A549 (cell line): ENCODE measurements at regions not wholly inside any gene's neighbourhood (a gene's known extent, or its start where the extent isn't known, plus 50 kb on each side); places are given as distances from the start of the nearest gene placed in this dataset.

ENCODE experiments used
- ATAC-seq, 2 experiments: fragments of 200-7000 bp in 1 of 2; fragments of >200 bp in 1 of 2; cut with Nextera tagmentation in 1 of 2; cut with Tn5 transposase in 1 of 2; 3 replicates each; pipeline versions ENCODE4 v1.8.0 to v1.9.1; 2018 to 2020; ENCODE audit warnings: mild to moderate bottlenecking in 1 of 2, moderate library complexity in 1 of 2
- CTCF ChIA-PET: fragments of 300-600 bp; sonication (Branson Sonifier 250); formaldehyde crosslinking; extraction: SDS; loops from one replicate; lab custom pipeline; 2021; ENCODE audit warnings: antibody characterized with exemption, inconsistent platforms; lab: Yijun Ruan, JAX
- POLR2A ChIA-PET: fragments of 350-600 bp; formaldehyde crosslinking; extraction: SDS; loops from one replicate; lab custom pipeline; 2021; ENCODE audit warnings: antibody characterized with exemption, inconsistent platforms; lab: Yijun Ruan, JAX
- DNase-seq, 2 experiments: peaks; one replicate each; pipeline versions ENCODE4 v3.0.0 to v3.0.0-alpha.2; 2011 to 2016; ENCODE audit warnings: low read depth in 1 of 2, low spot score in 1 of 2
- FAIRE-seq: peaks from 2 replicates; lab custom pipeline; 2011; peaks lifted over from hg19 to GRCh38; lab: Jason Lieb, UNC
- H3K27ac ChIP-seq, 2 experiments: fragments of >200 bp; sonication (Bioruptor Twin); formaldehyde crosslinking; 3 replicates each; pipeline ENCODE4 v1.5.1; 2016 to 2017
- H3K4me1 ChIP-seq: fragments of >200 bp; sonication (Bioruptor Twin); formaldehyde crosslinking; 3 replicates; pipeline ENCODE4 v1.6.1; 2016
- H3K4me2 ChIP-seq: fragments of >200 bp; sonication (Bioruptor Twin); formaldehyde crosslinking; 3 replicates; pipeline ENCODE4 v1.6.1; 2016
- H3K4me3 ChIP-seq: fragments of >200 bp; sonication (Bioruptor Twin); formaldehyde crosslinking; 3 replicates; pipeline ENCODE4 v1.5.1; 2016
- H3K9me3 ChIP-seq: fragments of >200 bp; sonication (Bioruptor Twin); formaldehyde crosslinking; 3 replicates; pipeline ENCODE4 v1.6.1; 2016
- ATOH8 ChIP-seq: fragments of 250-450 bp; sonication (Bioruptor Pico); IDR thresholded peaks from 2 replicates; pipeline ENCODE4 v1.5.0; 2020; ENCODE audit warnings: low read depth, mild to moderate bottlenecking, moderate library complexity
- BCL3 ChIP-seq: fragments of >200 bp; sonication (Bioruptor Twin); formaldehyde crosslinking; IDR thresholded peaks from 3 replicates; pipeline ENCODE4 v1.6.1; 2016
- CBX2 ChIP-seq: fragments of 200-600 bp; sonication (generic); IDR thresholded peaks from 2 replicates; pipeline ENCODE4 v1.6.1; 2016; ENCODE audit warnings: low read depth, mild to moderate bottlenecking, borderline replicate concordance
- CHD2 ChIP-seq: fragments of 150-350 bp; IDR thresholded peaks from 2 replicates; pipeline ENCODE4 v1.6.1; 2014; ENCODE audit warnings: low read length; ENCODE audit not compliant: partially characterized antibody
- FOSB ChIP-seq: fragments of 250-450 bp; sonication (Bioruptor Pico); IDR thresholded peaks from 2 replicates; pipeline ENCODE4 v1.5.0; 2020; ENCODE audit warnings: mild to moderate bottlenecking, moderate library complexity
- GATA3 ChIP-seq: IDR thresholded peaks from 2 replicates; pipeline ENCODE4 v1.6.1; 2012; ENCODE audit warnings: borderline replicate concordance
- HEYL ChIP-seq: fragments of 250-450 bp; sonication (Bioruptor Pico); IDR thresholded peaks from 2 replicates; pipeline ENCODE4 v1.8.0; 2021; ENCODE audit warnings: mild to moderate bottlenecking, moderate library complexity
- KDM5A ChIP-seq: fragments of 200-600 bp; sonication (generic); IDR thresholded peaks from 2 replicates; pipeline ENCODE4 v1.6.1; 2016; ENCODE audit warnings: antibody characterized with exemption, mild to moderate bottlenecking
- MAFK ChIP-seq: fragments of 450-650 bp; IDR thresholded peaks from 2 replicates; pipeline ENCODE4 v1.6.1; 2014; ENCODE audit not compliant: partially characterized antibody
- MAZ ChIP-seq: fragments of 150-350 bp; IDR thresholded peaks from 2 replicates; pipeline ENCODE4 v1.6.1; 2014; ENCODE audit warnings: antibody characterized with exemption, low read depth, low read length, borderline replicate concordance
- PBX3 ChIP-seq: IDR thresholded peaks from 2 replicates; pipeline ENCODE4 v1.6.1; 2012
- POLR2A ChIP-seq: IDR thresholded peaks from 2 replicates; pipeline ENCODE4 v1.6.1; 2012; ENCODE audit warnings: mild to moderate bottlenecking, low read length
- RARB ChIP-seq: fragments of 250-450 bp; sonication (Bioruptor Pico); IDR thresholded peaks from 2 replicates; pipeline ENCODE4 v1.8.0; 2021; ENCODE audit warnings: mild to moderate bottlenecking, moderate library complexity
- RNF2 ChIP-seq: fragments of 200-600 bp; sonication (generic); IDR thresholded peaks from 2 replicates; pipeline ENCODE4 v1.6.1; 2016; ENCODE audit warnings: low read depth, mild to moderate bottlenecking, antibody characterized with exemption, moderate library complexity, borderline replicate concordance
- ZC3H11A ChIP-seq: fragments of 450-650 bp; IDR thresholded peaks from 2 replicates; pipeline ENCODE4 v1.6.1; 2014; ENCODE audit warnings: antibody characterized with exemption, mild to moderate bottlenecking
- ZNF302 ChIP-seq: fragments of 250-450 bp; sonication (Bioruptor Pico); IDR thresholded peaks from 2 replicates; pipeline ENCODE4 v1.9.0; 2021; ENCODE audit warnings: inconsistent platforms, mild to moderate bottlenecking, moderate library complexity
- WGBS: methylation state at CpG from one replicate; pipeline ENCODE4 v1.1.6; 2017; ENCODE audit errors: missing lambda C conversion rate; 5-methylcytosine and 5-hydroxymethylcytosine counted together
- TF ChIP-seq, protein P1 (sequence below): IDR thresholded peaks from 2 replicates; pipeline ENCODE4 v1.6.1; 2012; ENCODE audit warnings: low read depth, borderline replicate concordance
- TF ChIP-seq, protein P2 (sequence below): fragments of 450-650 bp; IDR thresholded peaks from 2 replicates; pipeline ENCODE4 v1.6.1; 2014; ENCODE audit warnings: antibody characterized with exemption

- no peaks in the 10 kb centered on the region for H3K4me1 ChIP-seq
- CTCF ChIA-PET, result interaction anchor here (0.6 kb wide), 1 partner anchor 879 kb away, joined by 4 read pairs; no protein-coding TSS in a partner anchor
- POLR2A ChIA-PET, result no interaction called here
Observed at GRCh38 chr3:8363200-8363599, 138.4 kb upstream of the LMCD1 start.

GRCh38 chr3:8365541-8365940 is 136.1 kb upstream of the LMCD1 start:
- CTCF ChIA-PET, result no interaction called here
- Histone ChIP-seq H3K27ac (no peak overlapping the region), H3K4me2 (no peak overlapping the region), H3K4me1 (no peaks in the 10 kb centered on the region), H3K9me3 (no peaks in the 10 kb centered on the region), H3K4me3 (no peak overlapping the region)
- DNase-seq, result no peak
- TF ChIP-seq CBX2 (no peak), ZNF302 (CRISPR knock-in tag) (no peak)
- 69% methylated on average over 5 of the region's 5 CpGs for WGBS
- no peak for FAIRE-seq
- POLR2A ChIA-PET, result no interaction called here
- ATAC-seq, result no peak

More at GRCh38 chr3:8363200-8363599, 138.4 kb upstream of the LMCD1 start:
- 76% methylated on average over 1 of the region's 1 CpG for WGBS
- DNase-seq (no peak), FAIRE-seq (no peak), ATAC-seq (no peak)
- Histone ChIP-seq H3K9me3 (no peaks in the 10 kb centered on the region), H3K4me3 (no peak overlapping the region), H3K4me2 (no peak overlapping the region), H3K27ac (no peak overlapping the region)
- TF ChIP-seq, protein P1, sequence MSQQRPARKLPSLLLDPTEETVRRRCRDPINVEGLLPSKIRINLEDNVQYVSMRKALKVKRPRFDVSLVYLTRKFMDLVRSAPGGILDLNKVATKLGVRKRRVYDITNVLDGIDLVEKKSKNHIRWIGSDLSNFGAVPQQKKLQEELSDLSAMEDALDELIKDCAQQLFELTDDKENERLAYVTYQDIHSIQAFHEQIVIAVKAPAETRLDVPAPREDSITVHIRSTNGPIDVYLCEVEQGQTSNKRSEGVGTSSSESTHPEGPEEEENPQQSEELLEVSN, result no peak
- TF ChIP-seq PBX3 (no peak), BCL3 (no peak), FOSB (CRISPR knock-in tag) (no peak), POLR2A (no peak), MAFK (no peak), KDM5A (no peak), RNF2 (no peak), ZC3H11A (no peak), HEYL (CRISPR knock-in tag) (no peak), ATOH8 (no peak), RARB (CRISPR knock-in tag) (no peak), GATA3 (no peak), CHD2 (no peak)
- TF ChIP-seq, protein P2, sequence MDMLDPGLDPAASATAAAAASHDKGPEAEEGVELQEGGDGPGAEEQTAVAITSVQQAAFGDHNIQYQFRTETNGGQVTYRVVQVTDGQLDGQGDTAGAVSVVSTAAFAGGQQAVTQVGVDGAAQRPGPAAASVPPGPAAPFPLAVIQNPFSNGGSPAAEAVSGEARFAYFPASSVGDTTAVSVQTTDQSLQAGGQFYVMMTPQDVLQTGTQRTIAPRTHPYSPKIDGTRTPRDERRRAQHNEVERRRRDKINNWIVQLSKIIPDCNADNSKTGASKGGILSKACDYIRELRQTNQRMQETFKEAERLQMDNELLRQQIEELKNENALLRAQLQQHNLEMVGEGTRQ, result no peak

DNA sequence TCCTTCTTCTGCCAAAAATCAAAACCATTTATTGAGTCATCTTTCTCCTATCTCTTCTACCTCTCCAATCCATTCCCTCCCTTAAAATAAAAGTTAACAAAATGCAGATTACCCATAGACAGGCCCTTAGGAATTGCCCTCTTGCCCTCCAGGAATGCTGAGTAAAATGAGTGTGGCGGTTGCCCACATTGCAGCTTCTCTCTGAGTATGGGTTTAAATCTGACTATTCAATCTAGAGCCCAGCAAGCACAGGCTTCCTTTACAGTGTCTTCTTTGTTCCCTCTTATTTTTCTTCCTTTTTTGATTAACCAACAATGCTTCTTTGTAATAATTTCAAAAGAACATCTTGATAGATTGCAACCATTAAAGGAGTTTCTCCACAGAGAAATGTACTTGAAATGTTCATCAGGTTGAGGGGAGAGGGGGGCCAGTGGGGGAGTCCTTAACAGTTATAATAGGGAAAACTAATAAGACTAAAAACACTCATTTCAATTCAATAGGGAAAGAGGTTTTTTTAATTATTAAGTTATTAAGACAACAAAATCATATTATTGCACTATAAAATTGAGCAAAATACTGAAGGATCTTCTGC is 135.3 kb upstream of the LMCD1 start:
- no peak overlapping the region for H3K4me3 ChIP-seq
- H3K27ac ChIP-seq, result no peak overlapping the region
- H3K4me1 ChIP-seq, result no peaks in the 10 kb centered on the region
- H3K4me2 ChIP-seq, result no peak overlapping the region
- no peak for DNase-seq
- TF ChIP-seq MAZ, result no peak
- 97% methylated on average over 1 of the region's 1 CpG for WGBS
- POLR2A ChIA-PET, result no interaction called here
- no peak for FAIRE-seq
- no peak for ATAC-seq
- no peaks in the 10 kb centered on the region for H3K9me3 ChIP-seq
- CTCF ChIA-PET, result no interaction called here
